ENCODE measurements at regions not wholly inside any gene's neighbourhood (a gene's known extent, or its start where the extent isn't known, plus 50 kb on each side); places are given as distances from the start of the nearest gene placed in this dataset.

- Histone ChIP-seq H3K56ac (ENCODE audit: extremely low read depth, insufficient read depth, low read length) (no peak overlapping the region), H3K4ac (ENCODE audit: low read depth, low read length) (no peak overlapping the region), H2AFZ (replicated peaks; ENCODE audit: low read length, poor library complexity) (no peak overlapping the region), H3K23ac (ENCODE audit: low read depth, low read length) (no peak overlapping the region), H3K4me2 (ENCODE audit: low read depth, low read length) (no peak overlapping the region), H3K18ac (ENCODE audit: low read depth, low read length) (no peak overlapping the region), H2BK20ac (ENCODE audit: low read depth, low read length) (no peak overlapping the region), H3K79me1 (ENCODE audit: low read depth in 1 of 2, low read length in 2 of 2) (no peaks in the 10 kb centered on the region), H4K20me1 (ENCODE audit: insufficient read depth, low read length) (no peaks in the 10 kb centered on the region), H3K14ac (replicated peaks; ENCODE audit: low read depth, low read length) (no peak overlapping the region), H4K5ac (ENCODE audit: low read depth, low read length) (no peak overlapping the region), H3K9ac (ENCODE audit: low read depth, low read length) (no peak overlapping the region), H3K27me3 (ENCODE audit: control insufficient read depth, insufficient read depth, low read length) (no peaks in the 10 kb centered on the region), H2BK15ac (ENCODE audit: low read depth, low read length) (no peak overlapping the region), H3K36me3 (ENCODE audit: control insufficient read depth, insufficient read depth, low read length) (no peaks in the 10 kb centered on the region), H3K9me3 (ENCODE audit: control insufficient read depth, insufficient read depth, low read length) (no peaks in the 10 kb centered on the region), H2BK120ac (ENCODE audit: low read depth, low read length) (no peak overlapping the region), H3K4me1 (ENCODE audit: control insufficient read depth, insufficient read depth, low read length) (no peaks in the 10 kb centered on the region), H3K27ac (ENCODE audit: insufficient read depth, low read length) (no peak overlapping the region), H2AK9ac (replicated peaks; ENCODE audit: low read depth, low read length, poor library complexity) (no peak overlapping the region), H4K8ac (ENCODE audit: low read depth in 2 of 2, low read length in 2 of 2) (no peak overlapping the region), H3K9me1 (ENCODE audit: insufficient read depth, low read length) (no peaks in the 10 kb centered on the region), H4K91ac (ENCODE audit: insufficient read depth, low read depth, low read length) (no peak overlapping the region), H2AK5ac (ENCODE audit: low read depth, low read length) (no peak overlapping the region), H3K4me3 (ENCODE audit: insufficient read depth, low read depth, low read length) (no peak overlapping the region), H2BK5ac (ENCODE audit: low read depth, low read length, poor library complexity, severe bottlenecking) (no peak overlapping the region)
- ChIA-PET POLR2A (ENCODE audit: unreplicated experiment) (interaction anchor here (0.5 kb wide), 1 partner anchor 14 kb away, joined by 5 read pairs; no protein-coding TSS in a partner anchor), CTCF (no interaction called here)
- ATAC-seq (ENCODE audit: low read depth) (no peak), DNase-seq (no peak)
- dilution Hi-C loops (cut with HindIII; ENCODE audit: low sequenced_read_pairs, unreplicated experiment): no loop called here
- WGBS, 2 experiments (ENCODE audit: extremely low coverage in 2 of 2, insufficient read length in 1 of 2): no CpG with 5 or more reads among the region's 2 CpGs
- BruUV-seq (replicated peaks): no TSS peak
- in situ Hi-C loops (cut with MboI; ENCODE audit: low sequenced_read_pairs): no loop called here
- intact Hi-C loops (cut with micrococcal nuclease): no loop called here
- TF ChIP-seq RFX5 (IDR thresholded peaks at IDR 0.05; ENCODE audit: low read depth, low read length): no peak
- TF ChIP-seq MAZ (IDR thresholded peaks at IDR 0.05; ENCODE audit: borderline replicate concordance, low read depth, low read length): no peak
- TF ChIP-seq CTCF (conservative IDR thresholded peaks at IDR 0.05; ENCODE audit: low read depth, low read length): no peak
- no peak for TF ChIP-seq MXI1 (IDR thresholded peaks at IDR 0.05; ENCODE audit: borderline replicate concordance, low read depth, low read length)
- TF ChIP-seq SMC3 (IDR thresholded peaks at IDR 0.05; ENCODE audit: low read depth, low read length): no peak
- no peak for TF ChIP-seq POLR2A (IDR thresholded peaks at IDR 0.05; ENCODE audit: low read depth, low read length)
- no peak for TF ChIP-seq ELK1 (IDR thresholded peaks at IDR 0.05; ENCODE audit: borderline replicate concordance, low read depth, low read length)
- no peak for TF ChIP-seq BHLHE40 (IDR thresholded peaks at IDR 0.05; ENCODE audit: low read depth, low read length)
- TF ChIP-seq RAD21 (IDR thresholded peaks at IDR 0.05; ENCODE audit: low read length): no peak
- TF ChIP-seq FOS (IDR thresholded peaks at IDR 0.05; ENCODE audit: low read depth, low read length): no peak
These were observed 345.2 kb downstream of the VGLL3 start for GRCh38 chr3:86645756-86646155.
